ENCODE measurements at regions not wholly inside any gene's neighbourhood (a gene's known extent, or its start where the extent isn't known, plus 50 kb on each side); places are given as distances from the start of the nearest gene placed in this dataset.

DNA sequence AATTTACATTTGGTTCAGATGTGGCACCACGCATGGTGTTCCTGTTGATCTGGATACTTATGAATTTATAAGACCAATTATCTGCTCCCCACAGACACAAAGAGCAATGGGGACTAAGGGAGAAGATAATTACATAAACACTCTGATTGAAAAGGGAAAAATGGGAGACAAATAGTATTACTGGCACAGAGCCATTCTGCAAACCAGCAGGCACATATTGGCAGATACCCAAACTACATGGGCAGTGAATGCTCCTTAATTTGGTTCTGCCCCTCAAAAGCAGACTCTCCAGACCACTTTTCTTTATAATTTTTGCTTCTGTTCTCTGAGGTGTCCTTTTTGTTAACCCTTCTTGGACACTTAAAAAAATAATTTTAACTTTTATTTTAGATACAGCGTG is 1674.2 kb downstream of the PCDH9 start:
- no peaks in the 10 kb centered on the region for H3K9me3 ChIP-seq (ENCODE audit: control insufficient read depth in 4 of 4, low read length in 3 of 4)
- no peaks in the 10 kb centered on the region for H3K4me1 ChIP-seq (ENCODE audit: control insufficient read depth in 4 of 4, insufficient read depth in 4 of 4, low read length in 3 of 4)
- no peak overlapping the region for H3K9ac ChIP-seq (ENCODE audit: low read depth in 1 of 2, low read length in 2 of 2)
- WGBS = 87% methylated on average over 2 of the region's 2 CpGs
- no peaks in the 10 kb centered on the region for H3K27me3 ChIP-seq (ENCODE audit: control insufficient read depth in 4 of 4, insufficient read depth in 4 of 4, low read length in 3 of 4)
- H3K27ac ChIP-seq (ENCODE audit: low read depth in 1 of 2, low read length in 2 of 2) = no peak overlapping the region
- H3K36me3 ChIP-seq (ENCODE audit: control insufficient read depth in 4 of 4, insufficient read depth in 3 of 4, low read depth in 1 of 4, low read length in 3 of 4) = no peaks in the 10 kb centered on the region
- TF ChIP-seq EGR1 (IDR thresholded peaks at IDR 0.05; ENCODE audit: low read depth in 2 of 2) (no peak), RAD21 (IDR thresholded peaks at IDR 0.05) (no peak), TAF1 (conservative IDR thresholded peaks at IDR 0.05) (no peak), SP1 (IDR thresholded peaks at IDR 0.05) (no peak), RXRA (IDR thresholded peaks at IDR 0.05) (no peak), NR2F2 (IDR thresholded peaks at IDR 0.05) (no peak), JUND (IDR thresholded peaks at IDR 0.05) (no peak), FOXA2 (IDR thresholded peaks at IDR 0.05) (no peak), ATF3 (IDR thresholded peaks at IDR 0.05) (no peak), FOXA1 (IDR thresholded peaks at IDR 0.05) (no peak), REST (IDR thresholded peaks at IDR 0.05) (no peak), HNF4G (IDR thresholded peaks at IDR 0.05) (no peak), YY1 (IDR thresholded peaks at IDR 0.05) (no peak), HNF4A (conservative IDR thresholded peaks at IDR 0.05) (no peak), GABPA (IDR thresholded peaks at IDR 0.05 in 1 of 2, conservative IDR thresholded peaks at IDR 0.05 in 1 of 2) (no peak)
- TF ChIP-seq, protein P1, sequence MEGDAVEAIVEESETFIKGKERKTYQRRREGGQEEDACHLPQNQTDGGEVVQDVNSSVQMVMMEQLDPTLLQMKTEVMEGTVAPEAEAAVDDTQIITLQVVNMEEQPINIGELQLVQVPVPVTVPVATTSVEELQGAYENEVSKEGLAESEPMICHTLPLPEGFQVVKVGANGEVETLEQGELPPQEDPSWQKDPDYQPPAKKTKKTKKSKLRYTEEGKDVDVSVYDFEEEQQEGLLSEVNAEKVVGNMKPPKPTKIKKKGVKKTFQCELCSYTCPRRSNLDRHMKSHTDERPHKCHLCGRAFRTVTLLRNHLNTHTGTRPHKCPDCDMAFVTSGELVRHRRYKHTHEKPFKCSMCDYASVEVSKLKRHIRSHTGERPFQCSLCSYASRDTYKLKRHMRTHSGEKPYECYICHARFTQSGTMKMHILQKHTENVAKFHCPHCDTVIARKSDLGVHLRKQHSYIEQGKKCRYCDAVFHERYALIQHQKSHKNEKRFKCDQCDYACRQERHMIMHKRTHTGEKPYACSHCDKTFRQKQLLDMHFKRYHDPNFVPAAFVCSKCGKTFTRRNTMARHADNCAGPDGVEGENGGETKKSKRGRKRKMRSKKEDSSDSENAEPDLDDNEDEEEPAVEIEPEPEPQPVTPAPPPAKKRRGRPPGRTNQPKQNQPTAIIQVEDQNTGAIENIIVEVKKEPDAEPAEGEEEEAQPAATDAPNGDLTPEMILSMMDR (IDR thresholded peaks at IDR 0.05; ENCODE audit: low read depth, low read length, missing input control) = no peak
- TF ChIP-seq, protein P2, sequence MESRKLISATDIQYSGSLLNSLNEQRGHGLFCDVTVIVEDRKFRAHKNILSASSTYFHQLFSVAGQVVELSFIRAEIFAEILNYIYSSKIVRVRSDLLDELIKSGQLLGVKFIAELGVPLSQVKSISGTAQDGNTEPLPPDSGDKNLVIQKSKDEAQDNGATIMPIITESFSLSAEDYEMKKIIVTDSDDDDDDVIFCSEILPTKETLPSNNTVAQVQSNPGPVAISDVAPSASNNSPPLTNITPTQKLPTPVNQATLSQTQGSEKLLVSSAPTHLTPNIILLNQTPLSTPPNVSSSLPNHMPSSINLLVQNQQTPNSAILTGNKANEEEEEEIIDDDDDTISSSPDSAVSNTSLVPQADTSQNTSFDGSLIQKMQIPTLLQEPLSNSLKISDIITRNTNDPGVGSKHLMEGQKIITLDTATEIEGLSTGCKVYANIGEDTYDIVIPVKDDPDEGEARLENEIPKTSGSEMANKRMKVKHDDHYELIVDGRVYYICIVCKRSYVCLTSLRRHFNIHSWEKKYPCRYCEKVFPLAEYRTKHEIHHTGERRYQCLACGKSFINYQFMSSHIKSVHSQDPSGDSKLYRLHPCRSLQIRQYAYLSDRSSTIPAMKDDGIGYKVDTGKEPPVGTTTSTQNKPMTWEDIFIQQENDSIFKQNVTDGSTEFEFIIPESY (IDR thresholded peaks at IDR 0.05) = no peak
- TF ChIP-seq, protein P3, sequence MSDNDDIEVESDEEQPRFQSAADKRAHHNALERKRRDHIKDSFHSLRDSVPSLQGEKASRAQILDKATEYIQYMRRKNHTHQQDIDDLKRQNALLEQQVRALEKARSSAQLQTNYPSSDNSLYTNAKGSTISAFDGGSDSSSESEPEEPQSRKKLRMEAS (IDR thresholded peaks at IDR 0.05) = no peak
- no peak overlapping the region for H3K4me3 ChIP-seq (ENCODE audit: low read depth in 1 of 3, low read length in 3 of 3)
- no peak for DNase-seq (ENCODE audit: low spot score)

All from liver (tissue), 8 donors.